HepG2 (cell line): ENCODE measurements at regions not wholly inside any gene's neighbourhood (a gene's known extent, or its start where the extent isn't known, plus 50 kb on each side); places are given as distances from the start of the nearest gene placed in this dataset.

Experiments used
- AFF4 ChIP-seq: sonication (generic); formaldehyde crosslinking; IDR thresholded peaks from 2 replicates; pipeline ENCODE4 v1.4.0; 2020; ENCODE audit warnings: missing genetic modification reagents
- GTF3A ChIP-seq: sonication (generic); formaldehyde crosslinking; conservative IDR thresholded peaks from 2 replicates; pipeline ENCODE4 v1.4.0; 2020; ENCODE audit warnings: mild to moderate bottlenecking, missing genetic modification reagents
- GZF1 ChIP-seq: sonication (generic); formaldehyde crosslinking; IDR thresholded peaks from 2 replicates; pipeline ENCODE4 v1.5.1; 2020; ENCODE audit warnings: mild to moderate bottlenecking, missing genetic modification reagents
- NFE2L2 ChIP-seq: fragments of 150-350 bp; IDR thresholded peaks from 2 replicates; pipeline ENCODE4 v1.6.1; 2014; ENCODE audit warnings: low read length
- SIN3B ChIP-seq: fragments of 150-350 bp; IDR thresholded peaks from 2 replicates; pipeline ENCODE4 v1.6.1; 2014; ENCODE audit warnings: low read length
- SP4 ChIP-seq: sonication (generic); formaldehyde crosslinking; IDR thresholded peaks from 2 replicates; pipeline ENCODE4 v1.8.1; 2023; ENCODE audit warnings: mild to moderate bottlenecking, missing genetic modification reagents
- SRF ChIP-seq: IDR thresholded peaks from 2 replicates; pipeline ENCODE4 v1.6.1; 2011; ENCODE audit warnings: mild to moderate bottlenecking, low read depth, low read length, moderate library complexity
- ZBTB25 ChIP-seq: IDR thresholded peaks from 2 replicates; pipeline ENCODE4 v1.6.1; 2018; ENCODE audit warnings: missing genetic modification reagents
- ZNF646 ChIP-seq: sonication (generic); formaldehyde crosslinking; IDR thresholded peaks from 2 replicates; pipeline ENCODE4 v1.9.0; 2021; ENCODE audit warnings: mild to moderate bottlenecking, missing genetic modification reagents

GRCh38 chr12:92302041-92302829 is 156.6 kb upstream of the BTG1 start (continued):
- no peak for TF ChIP-seq AFF4
- TF ChIP-seq ZBTB25 (CRISPR knock-in tag): no peak
- TF ChIP-seq GZF1: no peak
- TF ChIP-seq SP4 (CRISPR knock-in tag): no peak
- TF ChIP-seq SIN3B: no peak
- TF ChIP-seq NFE2L2: no peak
- TF ChIP-seq SRF: no peak
- no peak for TF ChIP-seq GTF3A (CRISPR knock-in tag)
- no peak for TF ChIP-seq ZNF646
